HG03159 (cell line): ENCODE measurements at regions not wholly inside any gene's neighbourhood (a gene's known extent, or its start where the extent isn't known, plus 50 kb on each side); places are given as distances from the start of the nearest gene placed in this dataset.

Experiments
- ATAC-seq: cut with Tn5 transposase; IDR thresholded peaks from one replicate; pipeline ENCODE4 v1.9.1; 2021; ENCODE audit warnings: mild to moderate bottlenecking, moderate library complexity; ENCODE audit not compliant: unreplicated experiment

GRCh38 chr7:130878785-130879184, 144.8 kb upstream of the KLF14 start:
- ATAC-seq: no peak

DNA sequence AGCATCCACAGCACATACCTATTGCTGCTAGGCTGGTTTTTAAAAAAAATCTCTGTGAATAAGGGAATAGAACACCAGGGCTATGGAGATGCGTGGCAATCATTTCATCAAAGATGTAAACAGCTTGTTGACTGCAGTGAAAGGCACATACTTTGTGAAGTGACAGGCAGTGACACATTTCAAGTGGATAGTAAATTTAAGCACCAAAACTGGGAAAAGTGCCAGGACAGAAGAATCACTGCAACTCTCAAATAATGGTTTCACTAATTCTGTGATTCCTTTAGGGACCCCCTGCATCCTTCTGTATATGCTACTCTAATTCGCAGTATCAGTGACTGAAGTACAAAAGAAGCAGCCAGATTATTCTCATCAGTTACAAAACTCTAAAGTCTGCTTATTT, 145.2 kb upstream of the KLF14 start:
- no peak for ATAC-seq

GRCh38 chr7:130880668-130881067, 146.7 kb upstream of the KLF14 start:
- no peak for ATAC-seq

- ATAC-seq: no peak
These were observed 147.2 kb upstream of the KLF14 start for GRCh38 chr7:130881091-130881798.

DNA sequence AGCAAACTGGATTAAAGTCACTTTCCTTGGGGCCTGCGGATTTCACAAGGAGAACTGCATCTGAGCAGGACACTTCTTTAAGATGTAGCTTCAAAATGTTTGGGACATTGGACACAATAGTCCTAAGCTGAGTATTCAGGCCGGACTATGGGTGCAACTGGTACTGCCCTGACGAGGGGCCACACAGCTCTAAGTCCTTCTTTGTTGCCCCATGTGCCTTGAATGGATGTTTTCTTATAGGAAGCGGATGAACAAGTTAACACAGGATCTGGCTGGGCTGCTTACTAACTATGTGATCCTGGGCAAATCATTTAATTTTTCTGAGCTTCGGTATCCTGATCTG, 147.8 kb upstream of the KLF14 start:
- ATAC-seq: no peak

DNA sequence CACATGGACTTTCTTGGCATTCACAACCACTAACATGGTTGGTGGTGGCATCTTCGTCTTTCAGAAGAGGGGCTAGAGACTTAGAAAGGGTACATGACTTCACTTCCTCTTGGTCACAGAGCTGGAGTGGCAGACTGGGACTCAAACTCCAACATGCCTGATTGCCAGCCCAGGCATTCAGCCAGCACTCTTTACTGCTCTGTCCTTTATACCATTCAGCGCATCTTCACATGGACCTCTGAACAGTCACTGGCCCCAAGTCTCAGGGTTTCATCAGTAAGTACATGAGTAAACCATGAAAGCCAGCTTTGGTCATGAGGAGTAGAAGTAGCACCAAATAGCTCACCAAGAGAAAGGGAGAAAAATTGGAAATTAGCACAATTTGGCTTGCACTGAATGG, 148.4 kb upstream of the KLF14 start:
- ATAC-seq: no peak

DNA sequence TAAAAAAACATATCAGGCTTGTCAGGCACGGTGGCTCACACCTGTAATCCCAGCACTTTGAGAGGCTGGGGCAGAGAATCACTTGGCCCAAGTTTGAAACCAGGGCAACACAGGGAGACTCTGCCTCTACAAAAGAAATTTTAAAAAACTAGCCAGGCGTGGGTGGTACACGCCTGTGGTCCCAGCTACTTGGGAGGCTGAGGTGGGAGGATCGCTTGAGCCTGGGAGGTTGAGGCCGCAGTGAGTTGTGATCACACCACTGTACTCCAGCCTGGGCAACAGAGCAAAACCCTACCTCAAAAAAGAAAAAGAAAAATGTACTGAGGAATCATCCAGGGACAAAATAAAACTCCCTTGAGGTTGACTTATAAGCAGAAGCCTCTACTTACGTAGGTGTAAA, 149.9 kb upstream of the KLF14 start:
- no peak for ATAC-seq

DNA sequence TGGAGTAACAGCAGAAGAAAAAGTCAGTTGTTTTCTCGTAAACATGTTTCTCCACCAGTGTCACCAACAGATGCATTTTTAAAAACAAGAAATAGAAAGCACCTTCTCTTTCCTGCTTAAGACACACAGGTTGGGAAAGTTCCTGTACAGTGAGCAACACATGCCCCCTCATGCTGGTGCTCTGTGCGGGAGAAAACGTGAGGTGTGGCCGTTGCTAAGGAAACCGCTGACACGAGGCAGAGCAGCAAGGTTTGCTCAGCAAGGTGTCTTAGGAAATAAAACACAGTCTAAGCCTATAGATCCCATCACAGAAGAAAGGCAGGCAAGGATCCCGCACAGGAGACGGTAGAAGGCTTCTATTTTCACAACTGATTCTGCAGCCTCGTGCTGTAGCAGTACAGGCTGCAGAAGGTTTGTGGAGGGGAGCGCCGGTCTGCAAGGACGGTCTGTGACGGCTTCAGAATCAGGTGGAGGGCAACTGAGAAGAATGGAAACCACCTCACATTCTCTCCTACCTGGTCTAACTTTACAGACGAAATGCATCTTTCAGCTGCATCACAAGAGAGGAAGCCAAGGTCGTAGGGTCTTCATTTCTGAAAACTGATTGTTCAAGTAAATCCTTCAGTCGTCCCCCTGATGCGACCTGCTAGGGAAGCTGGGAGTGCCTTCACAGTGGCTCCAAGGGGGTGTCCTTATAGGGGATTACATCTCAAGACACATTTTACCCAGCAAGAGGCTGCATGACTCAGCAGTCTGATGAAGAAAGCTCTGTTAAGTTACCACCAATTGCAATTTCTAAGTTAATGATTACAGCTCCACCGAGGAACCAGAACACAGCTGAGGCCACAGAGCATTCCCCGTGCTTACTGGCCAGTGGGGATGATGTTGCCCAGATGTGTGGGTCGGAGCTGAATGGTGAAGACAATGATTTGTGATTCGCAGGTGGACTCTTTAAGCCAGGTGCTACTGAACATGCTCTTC, 150.7 kb upstream of the KLF14 start:
- ATAC-seq: no peak

GRCh38 chr7:130886438-130887135, 152.6 kb upstream of the KLF14 start:
- ATAC-seq: no peak

DNA sequence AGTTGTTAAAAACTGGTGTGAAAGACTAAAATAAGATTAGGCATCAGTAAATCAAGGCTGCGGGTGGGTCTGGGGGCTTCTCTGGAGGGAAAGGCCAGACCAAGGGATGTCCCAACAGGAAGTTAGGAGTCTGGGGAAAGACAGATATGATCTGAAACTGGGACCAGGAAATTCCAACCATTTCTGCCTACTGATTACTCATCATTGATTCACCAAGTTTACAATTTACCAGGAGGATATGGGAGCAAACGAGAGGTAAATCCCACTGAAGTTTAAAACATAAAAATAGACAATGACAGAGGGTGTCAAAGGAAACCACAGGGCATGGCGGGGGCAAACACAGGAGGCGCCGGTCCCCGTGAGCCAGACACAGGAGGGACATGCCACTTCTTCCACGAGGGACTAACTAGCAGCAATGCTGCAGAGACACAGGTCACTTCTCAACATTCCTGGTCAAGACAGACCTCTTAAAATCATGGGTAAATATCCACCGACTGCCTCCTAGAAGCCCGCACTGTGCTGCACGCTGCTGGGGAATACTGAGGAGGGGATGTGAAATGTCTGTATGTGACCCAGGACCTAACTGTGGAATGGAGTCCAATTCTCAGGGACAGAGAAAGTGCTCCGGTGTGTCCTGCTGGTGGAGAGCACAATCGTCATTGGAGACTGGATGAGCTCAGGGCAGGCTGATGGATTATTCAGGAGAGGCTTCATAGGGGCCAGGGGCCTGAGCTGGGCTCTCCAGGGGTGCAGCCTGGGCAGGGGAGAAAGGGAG, 153.4 kb upstream of the KLF14 start:
- no peak for ATAC-seq

DNA sequence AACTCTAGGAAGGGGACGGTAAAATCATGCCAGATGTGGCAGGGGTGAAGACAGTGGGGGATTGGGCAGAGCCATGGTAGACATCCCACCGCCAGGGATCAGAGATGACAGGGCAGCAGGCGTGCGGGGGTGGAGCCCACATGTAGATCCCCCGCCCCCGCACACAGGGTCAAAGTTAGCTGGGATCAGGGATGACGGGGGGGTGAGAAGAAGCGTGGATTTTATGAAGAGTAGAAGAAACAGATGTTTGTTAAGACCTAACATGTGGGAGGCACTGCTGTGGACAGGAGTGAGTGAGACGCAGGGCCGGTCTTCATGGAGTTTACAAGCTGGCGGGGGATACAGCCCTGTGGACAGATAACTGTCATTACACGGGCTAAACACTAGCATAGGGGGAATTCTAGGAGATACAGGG, 154.0 kb upstream of the KLF14 start:
- no peak for ATAC-seq

- no peak for ATAC-seq
These were observed 154.5 kb upstream of the KLF14 start for GRCh38 chr7:130888468-130888867.

- no peak for ATAC-seq
These were observed 156.4 kb upstream of the KLF14 start for GRCh38 chr7:130890176-130891020.

DNA sequence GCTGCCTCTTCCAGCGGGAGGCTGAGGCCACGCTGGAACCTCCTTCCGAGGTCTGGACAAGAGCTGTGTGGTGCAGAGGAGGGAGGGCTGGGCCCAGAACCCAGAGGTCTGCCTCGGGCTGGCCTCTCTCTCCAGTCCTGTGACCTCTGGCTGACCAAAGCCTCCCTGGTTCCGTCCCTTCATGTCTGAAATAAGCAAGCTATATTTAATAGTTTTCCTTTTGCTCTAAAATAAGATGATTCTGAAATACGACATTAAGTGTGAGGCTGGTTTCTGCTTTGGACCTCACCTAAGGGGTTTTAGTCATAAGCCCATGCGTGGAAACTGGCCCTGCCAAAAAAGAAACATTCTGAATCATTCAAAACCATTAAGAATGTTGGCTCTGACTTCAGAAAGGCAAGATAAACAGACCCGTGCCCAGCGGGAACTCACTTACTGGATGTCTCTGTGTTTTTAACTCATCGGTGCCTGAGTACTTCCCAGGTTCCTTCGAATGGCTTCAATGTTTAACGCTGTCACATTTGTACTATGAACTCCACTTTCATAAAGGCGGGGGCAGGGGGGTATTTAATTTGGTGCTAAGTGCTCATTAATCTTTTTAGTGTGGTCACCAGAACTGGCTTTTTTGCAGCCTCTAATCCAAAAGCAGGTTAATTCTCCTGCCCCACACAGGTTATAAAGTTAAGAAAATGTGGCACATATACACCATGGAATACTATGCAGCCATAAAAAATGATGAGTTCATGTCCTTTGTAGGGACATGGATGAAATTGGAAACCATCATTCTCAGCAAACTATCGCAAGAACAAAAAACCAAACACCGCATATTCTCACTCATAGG, 157.5 kb upstream of the KLF14 start:
- no peak for ATAC-seq

GRCh38 chr7:130893441-130893894, 159.5 kb upstream of the KLF14 start:
- ATAC-seq: no peak

DNA sequence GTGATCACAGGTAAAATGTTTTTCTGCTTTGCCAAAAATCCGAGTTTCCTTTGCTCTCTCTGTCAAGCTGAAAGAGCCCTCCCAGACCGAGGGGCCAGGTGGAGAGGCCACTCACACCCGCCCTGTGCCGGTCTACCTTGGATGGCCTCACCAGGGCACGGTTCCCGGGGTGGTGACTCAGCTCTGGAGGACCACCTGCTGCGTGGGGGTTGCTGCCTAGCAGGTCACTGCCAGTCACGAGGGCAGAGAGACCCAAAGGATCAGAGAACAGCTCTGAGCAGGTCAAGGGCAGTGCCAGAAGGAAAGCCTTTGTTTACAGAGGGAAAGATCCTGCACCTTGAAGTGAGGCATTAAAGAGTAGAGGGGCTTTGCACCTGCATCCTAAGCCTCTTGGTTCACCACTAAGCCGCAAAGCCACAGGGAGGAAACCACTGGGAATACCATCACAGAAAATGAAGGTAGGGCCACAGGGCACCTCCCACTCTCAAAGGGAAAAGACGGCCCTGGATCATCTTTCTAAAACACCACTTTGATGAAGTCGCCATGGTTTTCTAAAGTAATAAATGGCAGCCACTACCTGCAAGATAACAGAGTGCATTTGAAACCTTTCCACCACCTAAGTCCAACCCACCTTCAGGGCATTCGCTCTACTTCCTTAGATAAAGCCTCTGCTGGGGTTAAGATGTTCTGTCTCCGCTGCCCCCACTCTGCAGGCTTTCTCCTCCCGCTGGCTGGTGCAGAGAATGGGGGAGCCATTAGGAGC, 160.3 kb upstream of the KLF14 start:
- no peak for ATAC-seq

DNA sequence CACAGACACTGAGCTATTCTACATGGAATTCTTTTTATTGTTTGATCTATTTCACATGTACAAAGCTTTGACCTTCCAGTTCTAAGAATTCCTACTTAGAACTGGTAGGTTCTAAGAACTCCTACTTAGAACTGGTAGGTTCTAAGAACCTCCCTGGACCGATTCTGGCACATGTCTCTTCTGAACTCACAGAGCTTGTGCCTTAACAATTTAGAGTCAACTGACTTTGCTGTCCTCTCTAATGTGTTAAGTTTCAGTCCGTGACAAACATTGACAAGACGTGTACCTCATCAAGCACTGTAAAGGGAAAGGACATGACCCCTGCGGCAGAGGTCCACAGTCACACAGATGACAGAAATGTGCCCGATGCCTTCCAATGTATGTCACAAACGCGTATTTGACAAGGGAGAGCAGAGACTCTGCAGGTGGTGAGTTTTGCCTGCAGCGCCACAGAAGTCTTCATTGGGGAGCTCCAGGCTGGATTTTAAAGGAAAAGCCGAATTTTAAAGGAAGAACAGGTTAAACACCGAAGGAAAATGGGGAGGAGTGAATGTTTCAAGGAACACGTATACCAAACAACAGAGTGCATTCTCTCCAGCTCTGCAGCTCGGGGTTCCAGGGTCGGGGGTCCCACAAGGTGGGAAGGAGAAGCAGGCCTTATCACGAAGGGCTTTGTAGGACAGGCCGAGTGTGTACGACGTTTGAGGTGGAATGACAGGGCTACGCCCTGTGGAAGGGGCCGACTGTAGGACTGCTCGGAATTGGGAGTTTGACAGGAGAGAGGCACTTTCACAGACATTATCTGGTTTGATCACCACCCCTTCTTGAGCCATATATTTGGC, 161.1 kb upstream of the KLF14 start:
- ATAC-seq: no peak
